ENCODE measurements at regions not wholly inside any gene's neighbourhood (a gene's known extent, or its start where the extent isn't known, plus 50 kb on each side); places are given as distances from the start of the nearest gene placed in this dataset.

DNA sequence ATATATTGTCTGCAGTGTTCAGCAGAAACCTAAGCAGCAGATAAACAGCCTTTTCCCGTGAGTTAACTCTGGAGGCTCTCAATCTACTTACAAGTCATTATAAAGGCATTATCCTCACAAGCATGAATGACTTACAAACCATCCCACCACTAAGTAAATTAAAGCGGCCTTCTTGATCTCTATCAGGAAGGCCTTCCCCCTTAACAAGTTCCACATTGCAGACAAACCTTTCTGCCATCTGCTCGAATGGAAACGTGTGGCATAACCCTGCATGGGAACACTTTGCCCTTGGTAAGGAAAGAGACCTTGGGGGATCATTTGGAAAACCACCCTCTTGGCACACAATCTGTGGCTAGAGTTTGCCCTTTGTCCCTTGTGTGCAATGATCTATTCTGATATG, 199.5 kb downstream of the OSR1 start:
- TF ChIP-seq, protein P1, sequence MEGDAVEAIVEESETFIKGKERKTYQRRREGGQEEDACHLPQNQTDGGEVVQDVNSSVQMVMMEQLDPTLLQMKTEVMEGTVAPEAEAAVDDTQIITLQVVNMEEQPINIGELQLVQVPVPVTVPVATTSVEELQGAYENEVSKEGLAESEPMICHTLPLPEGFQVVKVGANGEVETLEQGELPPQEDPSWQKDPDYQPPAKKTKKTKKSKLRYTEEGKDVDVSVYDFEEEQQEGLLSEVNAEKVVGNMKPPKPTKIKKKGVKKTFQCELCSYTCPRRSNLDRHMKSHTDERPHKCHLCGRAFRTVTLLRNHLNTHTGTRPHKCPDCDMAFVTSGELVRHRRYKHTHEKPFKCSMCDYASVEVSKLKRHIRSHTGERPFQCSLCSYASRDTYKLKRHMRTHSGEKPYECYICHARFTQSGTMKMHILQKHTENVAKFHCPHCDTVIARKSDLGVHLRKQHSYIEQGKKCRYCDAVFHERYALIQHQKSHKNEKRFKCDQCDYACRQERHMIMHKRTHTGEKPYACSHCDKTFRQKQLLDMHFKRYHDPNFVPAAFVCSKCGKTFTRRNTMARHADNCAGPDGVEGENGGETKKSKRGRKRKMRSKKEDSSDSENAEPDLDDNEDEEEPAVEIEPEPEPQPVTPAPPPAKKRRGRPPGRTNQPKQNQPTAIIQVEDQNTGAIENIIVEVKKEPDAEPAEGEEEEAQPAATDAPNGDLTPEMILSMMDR (IDR thresholded peaks at IDR 0.05) = no peak
- FAIRE-seq = no peak
- 63 to 65% methylated on average over 4 of the region's 4 CpGs for WGBS, 2 donors

DNA sequence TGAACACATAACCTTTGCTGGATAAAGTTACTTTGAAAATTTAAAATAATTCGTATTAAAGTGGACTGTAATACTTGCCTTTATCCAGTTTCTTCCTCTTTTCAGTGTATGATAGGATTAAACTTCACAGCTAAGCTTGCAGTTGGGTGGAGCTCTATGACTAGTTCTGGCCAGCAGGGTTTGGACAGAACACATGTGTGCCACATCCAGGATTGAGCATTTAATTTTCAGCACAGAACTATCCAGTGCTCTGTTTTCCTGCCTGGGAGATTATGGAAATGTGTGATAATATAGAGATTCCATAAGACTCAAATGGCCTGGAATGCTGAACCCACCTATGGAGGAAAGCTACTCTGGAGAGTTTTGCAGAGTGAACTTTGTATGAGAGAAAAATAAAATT, 200.2 kb downstream of the OSR1 start:
- intact Hi-C loops (cut with DNase I) = no loop called here
- no peaks in the 10 kb centered on the region for H3K36me3 ChIP-seq
- no peak overlapping the region for H3K27ac ChIP-seq
- TF ChIP-seq, protein P1 (IDR thresholded peaks at IDR 0.05) = no peak
- DNase-seq (no peak), FAIRE-seq (no peak), ATAC-seq (no peak)
- no peaks in the 10 kb centered on the region for H3K9me3 ChIP-seq
- H3K4me1 ChIP-seq = no peaks in the 10 kb centered on the region
- H3K4me3 ChIP-seq = no peak overlapping the region
- 40 to 90% methylated on average over 1 of the region's 1 CpG for WGBS, 2 donors
- no peaks in the 10 kb centered on the region for H3K27me3 ChIP-seq

More for the DNA sequence above, 199.5 kb downstream of the OSR1 start:
- DNase-seq = no peak
- ATAC-seq = no peak
- Histone ChIP-seq H3K27me3 (no peaks in the 10 kb centered on the region), H3K36me3 (no peaks in the 10 kb centered on the region), H3K9me3 (no peaks in the 10 kb centered on the region), H3K4me3 (no peak overlapping the region), H3K27ac (no peak overlapping the region), H3K4me1 (no peaks in the 10 kb centered on the region)
- intact Hi-C loops (cut with DNase I) = no loop called here

DNA sequence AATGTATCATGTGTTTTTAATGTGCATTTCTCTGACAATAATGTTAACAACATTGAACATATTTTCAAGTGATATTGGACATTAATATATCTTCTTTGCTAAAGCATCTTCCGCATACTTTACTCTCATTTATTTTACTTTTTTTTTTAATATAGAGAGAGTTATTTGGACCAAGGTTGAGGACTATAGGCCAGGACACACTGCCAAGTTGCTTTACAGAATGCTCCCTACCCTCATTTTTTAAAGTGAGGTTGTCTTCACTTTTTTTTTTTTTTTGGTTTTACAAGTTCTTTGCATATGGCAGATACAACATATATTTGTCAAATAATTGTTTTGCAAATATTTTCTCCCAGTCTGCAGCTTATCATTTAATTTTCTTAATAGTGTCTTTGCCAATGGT, 201.8 kb downstream of the OSR1 start:
- ATAC-seq (no peak), DNase-seq (no peak), FAIRE-seq (no peak)
- H3K27me3 ChIP-seq = no peaks in the 10 kb centered on the region
- no peaks in the 10 kb centered on the region for H3K36me3 ChIP-seq
- intact Hi-C loops (cut with DNase I) = no loop called here
- H3K9me3 ChIP-seq = no peaks in the 10 kb centered on the region
- H3K4me3 ChIP-seq = no peak overlapping the region
- no peaks in the 10 kb centered on the region for H3K4me1 ChIP-seq
- WGBS, 2 donors = 94 to 99% methylated on average over 1 of the region's 1 CpG
- H3K27ac ChIP-seq = no peak overlapping the region
- TF ChIP-seq, protein P1 (IDR thresholded peaks at IDR 0.05) = no peak

DNA sequence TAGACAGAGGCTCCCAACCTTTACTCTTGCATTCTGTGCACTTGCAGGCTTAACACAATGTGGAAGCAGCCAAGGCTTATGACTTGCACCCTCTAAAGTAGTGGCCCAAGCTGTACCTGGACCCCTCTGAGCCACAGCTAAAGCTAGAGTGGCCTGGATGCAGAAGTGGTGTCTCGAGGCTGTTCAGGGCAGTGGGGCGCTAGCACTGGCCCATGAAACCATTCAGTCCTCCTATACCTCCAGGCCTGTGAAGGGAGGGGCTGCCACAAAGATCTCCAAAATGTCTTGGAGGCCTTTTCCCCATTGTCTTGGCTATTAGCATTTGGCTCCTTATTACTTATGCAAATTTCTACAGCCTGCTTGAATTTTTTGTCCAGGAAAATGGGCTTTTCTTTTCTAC, 207.7 kb downstream of the OSR1 start:
- Histone ChIP-seq H3K27me3 (no peaks in the 10 kb centered on the region), H3K36me3 (no peaks in the 10 kb centered on the region), H3K4me3 (no peak overlapping the region), H3K9me3 (no peaks in the 10 kb centered on the region), H3K27ac (no peak overlapping the region), H3K4me1 (no peaks in the 10 kb centered on the region)
- WGBS, 2 donors = 94 to 100% methylated on average over 2 of the region's 2 CpGs
- intact Hi-C loops (cut with DNase I) = no loop called here
- DNase-seq = no peak
- ATAC-seq = no peak
- TF ChIP-seq, protein P1 (IDR thresholded peaks at IDR 0.05) = no peak
- FAIRE-seq = no peak

DNA sequence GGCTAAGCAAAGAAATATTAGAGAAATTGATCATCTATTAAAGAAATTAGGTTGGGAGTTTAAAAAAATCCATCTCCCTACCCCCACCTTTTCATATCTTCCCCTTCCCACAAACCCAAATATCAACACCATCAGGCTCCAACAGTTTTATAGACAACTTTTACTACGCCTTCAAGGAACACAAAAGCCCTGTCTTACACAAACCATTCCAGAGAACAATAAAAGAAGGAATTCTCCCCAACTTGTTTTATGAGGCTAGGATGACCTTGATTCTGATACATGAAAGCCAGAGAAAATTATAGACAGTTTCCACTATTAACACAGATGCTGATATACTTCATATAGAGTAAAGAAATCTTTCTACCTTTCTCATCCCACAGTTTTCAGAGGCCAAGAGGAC, 211.6 kb downstream of the OSR1 start:
- Histone ChIP-seq H3K4me3 (no peak overlapping the region), H3K36me3 (no peaks in the 10 kb centered on the region), H3K9me3 (no peaks in the 10 kb centered on the region), H3K27ac (no peak overlapping the region), H3K4me1 (no peaks in the 10 kb centered on the region), H3K27me3 (no peaks in the 10 kb centered on the region)
- no peak for DNase-seq
- TF ChIP-seq, protein P1 (IDR thresholded peaks at IDR 0.05) = no peak
- ATAC-seq = no peak
- intact Hi-C loops (cut with DNase I) = no loop called here
- no peak for FAIRE-seq
- WGBS, 2 donors = 87 to 93% methylated on average over 1 of the region's 1 CpG

All from pancreas (tissue), 10 donors.